ENCODE measurements at regions not wholly inside any gene's neighbourhood (a gene's known extent, or its start where the extent isn't known, plus 50 kb on each side); places are given as distances from the start of the nearest gene placed in this dataset.
"Not testable (repeated sequence)": the region's sequence is repeated elsewhere in the genome, so short reads cannot be mapped to it uniquely, and the experiment has no call there.

DNA sequence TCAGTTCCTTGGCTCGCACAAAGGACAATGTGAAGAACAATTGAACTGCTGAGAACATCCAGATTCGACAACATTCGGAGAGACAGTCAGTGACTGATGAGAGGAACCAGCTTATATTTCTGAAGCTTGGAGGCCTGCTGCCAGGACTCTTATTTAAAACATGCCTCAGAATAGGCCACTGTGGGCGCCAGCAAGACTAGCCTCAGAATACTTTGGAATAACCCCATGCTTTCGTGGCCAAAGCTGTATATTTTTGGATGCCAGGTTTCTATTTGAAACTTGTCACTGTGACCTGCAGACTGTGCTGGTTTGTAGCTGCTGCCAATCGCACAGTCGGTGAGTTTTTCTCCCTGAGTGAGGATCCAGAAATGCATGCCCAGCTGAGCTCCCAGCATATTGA lies 129.9 kb upstream of the UBE3A start:
- DNase-seq (ENCODE audit: extremely low spot score): no peak
- POLR2A ChIA-PET: no interaction called here
- TF ChIP-seq, protein P1, sequence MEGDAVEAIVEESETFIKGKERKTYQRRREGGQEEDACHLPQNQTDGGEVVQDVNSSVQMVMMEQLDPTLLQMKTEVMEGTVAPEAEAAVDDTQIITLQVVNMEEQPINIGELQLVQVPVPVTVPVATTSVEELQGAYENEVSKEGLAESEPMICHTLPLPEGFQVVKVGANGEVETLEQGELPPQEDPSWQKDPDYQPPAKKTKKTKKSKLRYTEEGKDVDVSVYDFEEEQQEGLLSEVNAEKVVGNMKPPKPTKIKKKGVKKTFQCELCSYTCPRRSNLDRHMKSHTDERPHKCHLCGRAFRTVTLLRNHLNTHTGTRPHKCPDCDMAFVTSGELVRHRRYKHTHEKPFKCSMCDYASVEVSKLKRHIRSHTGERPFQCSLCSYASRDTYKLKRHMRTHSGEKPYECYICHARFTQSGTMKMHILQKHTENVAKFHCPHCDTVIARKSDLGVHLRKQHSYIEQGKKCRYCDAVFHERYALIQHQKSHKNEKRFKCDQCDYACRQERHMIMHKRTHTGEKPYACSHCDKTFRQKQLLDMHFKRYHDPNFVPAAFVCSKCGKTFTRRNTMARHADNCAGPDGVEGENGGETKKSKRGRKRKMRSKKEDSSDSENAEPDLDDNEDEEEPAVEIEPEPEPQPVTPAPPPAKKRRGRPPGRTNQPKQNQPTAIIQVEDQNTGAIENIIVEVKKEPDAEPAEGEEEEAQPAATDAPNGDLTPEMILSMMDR (IDR thresholded peaks at IDR 0.05; ENCODE audit: control extremely low read depth, extremely low read depth, low read depth, missing control alignments): no peak
- CTCF ChIA-PET: no interaction called here

DNA sequence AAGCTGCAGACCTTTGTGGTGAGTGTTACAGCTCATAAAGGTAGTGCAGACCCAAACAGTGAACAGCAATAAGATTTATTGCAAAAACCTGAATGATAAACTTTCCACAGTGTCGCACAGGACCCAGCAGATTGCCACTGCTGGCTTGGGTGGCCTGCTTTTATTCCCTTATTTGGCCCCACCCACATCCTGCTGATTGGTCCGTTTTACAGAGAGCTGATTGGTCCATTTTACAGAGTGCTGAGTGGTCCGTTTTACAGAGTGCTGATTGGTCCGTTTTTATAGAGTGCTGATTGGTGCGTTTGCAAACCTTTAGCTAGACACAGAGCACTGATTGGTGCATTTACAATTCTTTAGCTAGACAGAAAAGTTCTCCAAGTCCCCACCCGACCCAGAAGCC lies 127.7 kb upstream of the UBE3A start:
- POLR2A ChIA-PET; CTCF ChIA-PET; DNase-seq (ENCODE audit: extremely low spot score): not testable (repeated sequence)

DNA sequence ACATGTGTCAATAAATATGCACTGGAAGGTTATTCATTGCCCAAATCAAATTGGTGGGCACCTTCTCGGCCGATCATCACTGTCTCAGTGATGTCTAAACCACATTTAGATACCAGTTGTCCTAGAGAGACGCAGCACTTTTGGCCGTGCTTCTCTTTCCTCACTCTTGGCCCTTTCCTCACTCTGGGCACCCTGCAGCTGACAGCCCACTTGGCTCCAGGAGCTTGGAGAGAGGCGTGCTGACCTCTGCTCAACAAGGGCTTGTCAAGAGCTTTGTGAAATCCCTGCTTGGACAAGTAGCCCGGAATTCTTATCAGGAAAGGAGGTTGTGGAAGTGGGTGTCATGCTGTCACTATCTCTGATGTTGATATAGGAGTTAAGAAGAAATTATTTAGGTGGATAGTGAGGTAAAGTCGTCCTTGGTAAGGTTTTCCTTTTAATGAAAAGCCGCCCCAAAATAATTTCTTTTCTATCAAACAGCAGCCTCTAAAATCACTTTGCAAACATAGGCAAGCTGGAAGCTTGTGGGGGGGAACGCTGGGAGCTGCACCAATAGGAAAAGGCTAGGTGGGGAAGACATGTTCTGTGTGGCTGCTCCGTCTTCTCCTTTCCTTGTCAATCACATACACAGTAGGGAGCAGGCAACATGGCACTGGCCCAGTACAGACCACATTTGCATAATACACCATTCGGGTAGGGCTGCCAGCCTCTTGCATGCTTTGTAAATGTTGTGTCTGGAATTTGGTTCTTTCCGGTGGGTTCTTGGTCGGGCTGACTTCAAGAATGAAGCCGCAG lies 126.8 kb upstream of the UBE3A start:
- TF ChIP-seq, protein P1 (IDR thresholded peaks at IDR 0.05; ENCODE audit: control extremely low read depth, extremely low read depth, low read depth, missing control alignments): no peak
- POLR2A ChIA-PET: no interaction called here
- DNase-seq (ENCODE audit: extremely low spot score): no peak
- CTCF ChIA-PET: no interaction called here

DNA sequence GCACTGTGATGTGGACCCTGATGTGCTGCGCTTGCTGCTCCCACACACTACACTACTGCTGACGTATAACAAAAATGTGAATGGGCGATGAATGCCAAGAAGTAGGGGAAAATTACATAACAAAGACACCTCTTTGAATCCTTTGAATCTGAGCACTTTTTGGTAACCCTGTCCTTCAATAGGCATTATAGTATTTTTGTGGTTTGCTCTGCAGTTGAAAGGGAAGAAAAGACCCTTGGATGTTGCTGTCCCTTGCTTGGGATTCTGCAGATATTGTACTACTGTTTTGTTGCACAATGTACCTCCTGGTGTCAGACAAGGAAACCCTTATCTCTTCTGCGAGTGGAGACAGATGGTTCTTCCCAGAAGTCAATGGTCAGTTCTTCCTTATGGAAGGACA lies 124.8 kb upstream of the UBE3A start:
- ChIA-PET CTCF (no interaction called here), POLR2A (no interaction called here)
- TF ChIP-seq, protein P1 (IDR thresholded peaks at IDR 0.05; ENCODE audit: control extremely low read depth, extremely low read depth, low read depth, missing control alignments): no peak
- no peak for DNase-seq (ENCODE audit: extremely low spot score)

DNA sequence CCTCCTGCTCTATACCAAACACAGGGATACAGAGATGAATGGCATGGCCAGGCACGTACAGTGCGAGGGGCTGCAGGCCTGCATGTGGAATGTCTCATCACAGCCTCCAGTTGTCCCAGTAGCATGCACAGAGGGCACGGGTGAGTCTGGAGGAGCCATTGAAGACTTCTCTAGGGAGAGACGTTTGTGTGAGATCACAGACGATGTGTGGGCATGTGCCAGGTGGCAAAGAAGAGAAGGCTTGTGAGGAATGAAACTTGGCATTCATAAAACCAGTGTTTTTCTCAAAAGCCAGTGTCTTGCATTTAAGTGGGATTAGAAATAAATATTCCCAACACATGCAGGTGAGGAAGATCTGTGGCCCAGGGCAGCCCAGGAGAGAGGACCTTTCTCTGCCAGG lies 119.1 kb upstream of the UBE3A start:
- POLR2A ChIA-PET: no interaction called here
- TF ChIP-seq, protein P1 (IDR thresholded peaks at IDR 0.05; ENCODE audit: control extremely low read depth, extremely low read depth, low read depth, missing control alignments): no peak
- no peak for DNase-seq (ENCODE audit: extremely low spot score)
- CTCF ChIA-PET: no interaction called here

DNA sequence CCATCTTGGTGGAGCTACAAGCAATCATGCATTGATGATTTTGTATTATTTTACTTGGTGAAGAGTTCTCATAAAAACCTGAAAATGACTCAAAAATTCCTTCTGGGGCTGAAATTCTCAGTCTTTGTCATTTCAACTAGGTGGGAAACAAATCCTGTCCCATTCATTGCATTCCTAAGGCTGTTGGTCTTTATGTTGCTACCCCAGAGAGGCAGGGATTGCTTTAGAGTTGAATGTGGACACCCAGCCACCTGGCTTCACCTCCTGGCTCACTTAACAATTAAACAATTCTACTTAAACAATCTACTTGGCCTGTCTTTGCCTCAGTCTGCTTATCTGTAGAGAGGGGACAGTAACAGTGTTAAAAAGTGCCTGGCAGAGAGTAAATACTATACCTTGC lies 117.3 kb upstream of the UBE3A start:
- TF ChIP-seq, protein P1 (IDR thresholded peaks at IDR 0.05; ENCODE audit: control extremely low read depth, extremely low read depth, low read depth, missing control alignments): no peak
- ChIA-PET CTCF (no interaction called here), POLR2A (no interaction called here)
- DNase-seq (ENCODE audit: extremely low spot score): no peak

DNA sequence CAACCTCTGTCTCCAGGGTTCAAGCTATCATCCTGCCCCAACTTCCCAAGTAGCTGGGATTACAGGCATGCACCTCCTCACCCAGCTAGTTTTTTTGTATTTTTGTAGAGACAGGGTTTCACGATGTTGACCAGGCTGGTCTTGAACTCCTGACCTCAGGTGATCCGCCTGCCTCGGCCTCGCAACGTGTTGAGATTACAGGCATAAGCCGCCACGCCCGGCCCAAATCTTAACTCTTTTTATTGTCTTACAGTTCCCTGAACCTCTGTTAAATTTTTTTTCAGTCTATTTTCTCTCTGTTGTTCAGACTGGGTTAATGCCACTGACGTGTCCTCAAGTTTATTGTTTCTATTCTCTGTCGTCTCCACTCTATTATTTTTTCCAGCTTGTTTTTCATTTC lies 115.8 kb upstream of the UBE3A start:
- CTCF ChIA-PET: no interaction called here
- POLR2A ChIA-PET: no interaction called here
- TF ChIP-seq, protein P1 (IDR thresholded peaks at IDR 0.05; ENCODE audit: control extremely low read depth, extremely low read depth, low read depth, missing control alignments): no peak
- DNase-seq (ENCODE audit: extremely low spot score): no peak
